HG03520 (cell line): ENCODE measurements at regions not wholly inside any gene's neighbourhood (a gene's known extent, or its start where the extent isn't known, plus 50 kb on each side); places are given as distances from the start of the nearest gene placed in this dataset.
"Not testable (repeated sequence)": the region's sequence is repeated elsewhere in the genome, so short reads cannot be mapped to it uniquely, and the experiment has no call there.

Source experiments
- ATAC-seq: cut with Tn5 transposase; IDR thresholded peaks from one replicate; pipeline ENCODE4 v1.9.1; 2021; ENCODE audit warnings: mild to moderate bottlenecking, moderate library complexity; ENCODE audit not compliant: unreplicated experiment

- no peak for ATAC-seq
These were observed 157.1 kb upstream of the GRK3 start for GRCh38 chr22:25407226-25407858.

- ATAC-seq: no peak
These were observed 156.6 kb upstream of the GRK3 start for GRCh38 chr22:25407859-25408229.

- no peak for ATAC-seq
These were observed 155.2 kb upstream of the GRK3 start for GRCh38 chr22:25409240-25409639.

- no peak for ATAC-seq
These were observed 153.6 kb upstream of the GRK3 start for GRCh38 chr22:25410849-25411248.

DNA sequence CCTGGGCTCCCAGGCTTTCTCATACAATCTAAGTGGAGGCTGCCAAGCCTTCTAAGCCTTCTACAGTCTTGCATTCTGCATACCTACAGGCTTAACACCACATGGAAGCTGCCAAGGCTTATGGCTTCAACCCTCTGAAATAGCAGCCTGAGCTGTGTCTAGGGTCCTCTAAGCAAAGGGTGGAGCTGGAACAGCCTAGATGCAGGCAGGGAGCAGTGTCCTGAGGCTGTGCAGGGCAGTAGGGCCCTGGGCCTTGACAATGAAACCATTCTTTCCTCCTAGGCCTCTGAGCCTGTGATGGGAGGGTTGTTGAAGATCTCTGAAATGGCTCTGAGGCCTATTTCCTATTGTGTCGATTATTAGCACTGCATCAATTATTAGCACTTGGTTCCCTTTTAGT, 150.9 kb upstream of the GRK3 start:
- no peak for ATAC-seq

DNA sequence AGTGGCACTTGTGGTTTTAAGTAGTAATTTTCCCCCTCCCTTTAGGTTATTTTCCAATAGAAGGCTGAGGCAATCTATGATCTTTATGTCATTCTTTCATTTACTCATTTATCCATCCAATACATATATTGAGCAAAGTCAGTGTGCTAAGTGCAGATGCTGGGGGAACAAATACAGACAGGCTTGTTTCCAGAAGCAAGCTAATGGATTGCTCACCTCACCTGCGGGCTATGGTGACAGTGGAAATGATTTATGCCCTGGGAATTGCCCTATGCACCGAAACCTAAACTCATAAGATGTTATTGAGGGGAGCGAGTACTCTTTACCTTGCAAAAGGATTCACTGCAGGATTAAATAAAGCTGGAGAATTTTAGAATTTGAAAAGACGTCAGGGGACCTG, 148.7 kb upstream of the GRK3 start:
- not testable (repeated sequence) for ATAC-seq

GRCh38 chr22:25417826-25418225, 146.6 kb upstream of the GRK3 start:
- ATAC-seq: not testable (repeated sequence)

GRCh38 chr22:25419247-25420113, 145.0 kb upstream of the GRK3 start:
- no peak for ATAC-seq

DNA sequence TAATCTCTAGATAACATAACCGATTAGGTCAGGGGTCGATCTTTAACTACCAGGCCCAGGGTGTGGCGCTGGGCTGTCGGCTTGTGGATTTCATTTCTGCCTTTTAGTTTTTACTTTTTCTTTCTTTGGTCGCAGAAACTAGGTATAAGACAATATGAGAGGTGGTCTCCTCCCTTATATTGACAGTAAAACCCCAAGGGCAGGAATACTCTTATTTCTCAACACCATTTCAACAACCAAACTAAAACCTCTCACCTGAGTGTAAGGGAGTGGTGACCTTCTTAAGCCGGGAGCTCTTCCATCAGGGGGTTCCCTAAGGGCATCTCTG, 144.4 kb upstream of the GRK3 start:
- ATAC-seq: not testable (repeated sequence)

DNA sequence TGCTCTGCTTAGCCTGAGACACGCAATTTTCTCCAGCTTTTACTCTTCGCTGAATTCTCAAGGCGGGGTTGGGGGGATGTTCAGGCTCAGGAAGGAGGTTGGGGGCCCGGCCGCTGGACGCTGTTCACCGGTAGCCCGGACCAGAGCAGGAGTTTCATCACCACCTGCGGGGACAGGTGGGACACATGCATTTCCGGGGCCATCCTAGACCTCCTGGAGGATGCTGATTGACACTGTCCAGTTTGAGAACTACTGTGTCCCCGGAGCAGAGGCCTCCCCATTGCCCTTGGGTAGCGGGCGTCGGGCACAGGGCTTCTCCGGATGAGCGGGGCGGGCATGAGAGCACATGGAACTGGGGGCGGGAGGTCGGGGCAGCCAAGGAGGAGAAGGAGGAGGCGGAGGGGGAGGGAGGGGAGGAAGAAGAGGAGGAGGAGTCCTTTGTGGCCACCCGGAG, 144.0 kb upstream of the GRK3 start:
- ATAC-seq: no peak

- ATAC-seq: no peak
These were observed 143.3 kb upstream of the GRK3 start for GRCh38 chr22:25420925-25421904.

GRCh38 chr22:25426530-25427308, 137.8 kb upstream of the GRK3 start:
- not testable (repeated sequence) for ATAC-seq

DNA sequence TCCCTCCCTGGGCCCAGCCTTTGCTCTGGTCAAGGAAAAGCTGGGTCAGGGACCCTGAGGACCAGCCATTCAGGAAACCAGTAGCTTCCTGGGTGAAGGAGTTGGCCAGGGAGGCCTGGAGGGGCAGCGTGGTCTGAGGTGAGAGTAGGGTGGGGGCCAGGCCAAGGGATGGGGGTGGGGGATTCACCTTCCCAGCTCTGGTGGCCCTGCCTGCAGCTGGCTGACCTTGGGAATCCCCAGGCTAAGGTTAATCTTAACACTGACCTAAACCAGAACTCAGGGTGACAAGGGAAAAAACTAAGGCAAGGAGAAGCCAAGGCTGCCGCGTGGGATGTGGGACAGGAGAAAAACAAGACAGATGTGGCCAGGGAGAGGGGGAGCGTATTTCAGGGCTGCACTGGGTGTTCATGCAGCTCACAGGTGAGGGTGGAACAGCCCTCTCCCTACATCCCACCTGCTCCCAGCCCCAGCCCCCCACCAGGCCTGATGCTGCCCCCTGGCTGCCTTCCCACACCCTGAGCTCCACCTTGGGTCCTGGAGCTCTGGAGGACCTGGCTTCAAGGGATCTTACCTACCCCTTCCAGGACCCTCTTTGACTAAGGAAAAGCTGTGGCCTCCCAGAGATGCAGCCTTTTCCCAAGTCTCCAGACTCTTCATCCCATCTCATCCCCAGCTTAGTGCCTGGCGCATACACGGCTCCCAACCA, 132.7 kb upstream of the GRK3 start:
- ATAC-seq: not testable (repeated sequence)

DNA sequence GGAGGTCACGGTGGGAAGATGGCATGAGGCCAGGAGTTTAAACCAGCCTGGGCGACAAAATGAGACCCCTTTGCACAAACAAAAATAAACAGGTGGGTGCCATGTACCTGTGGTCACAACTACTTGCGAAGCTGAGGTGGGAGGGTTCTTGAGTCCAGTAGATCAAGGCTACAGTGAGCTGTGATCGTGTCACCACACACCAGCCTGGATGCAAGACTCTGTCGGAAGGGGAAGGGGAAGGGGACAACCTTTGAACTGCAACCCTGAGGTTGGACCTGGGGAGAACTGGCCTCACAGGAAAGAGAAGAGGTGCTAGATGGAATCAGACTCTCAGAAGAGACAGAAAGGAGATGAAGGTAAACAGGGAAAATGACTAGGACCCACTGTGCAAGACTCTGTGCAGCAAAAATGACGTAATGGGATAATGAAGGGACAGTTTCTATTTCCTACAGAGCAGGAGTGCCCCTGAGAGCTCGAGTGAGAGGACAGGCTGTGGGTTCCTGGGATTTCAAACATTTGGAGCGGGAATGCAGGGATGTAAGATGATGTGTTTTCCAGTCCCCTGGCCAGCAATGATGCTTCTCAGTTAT, 131.0 kb upstream of the GRK3 start:
- not testable (repeated sequence) for ATAC-seq

DNA sequence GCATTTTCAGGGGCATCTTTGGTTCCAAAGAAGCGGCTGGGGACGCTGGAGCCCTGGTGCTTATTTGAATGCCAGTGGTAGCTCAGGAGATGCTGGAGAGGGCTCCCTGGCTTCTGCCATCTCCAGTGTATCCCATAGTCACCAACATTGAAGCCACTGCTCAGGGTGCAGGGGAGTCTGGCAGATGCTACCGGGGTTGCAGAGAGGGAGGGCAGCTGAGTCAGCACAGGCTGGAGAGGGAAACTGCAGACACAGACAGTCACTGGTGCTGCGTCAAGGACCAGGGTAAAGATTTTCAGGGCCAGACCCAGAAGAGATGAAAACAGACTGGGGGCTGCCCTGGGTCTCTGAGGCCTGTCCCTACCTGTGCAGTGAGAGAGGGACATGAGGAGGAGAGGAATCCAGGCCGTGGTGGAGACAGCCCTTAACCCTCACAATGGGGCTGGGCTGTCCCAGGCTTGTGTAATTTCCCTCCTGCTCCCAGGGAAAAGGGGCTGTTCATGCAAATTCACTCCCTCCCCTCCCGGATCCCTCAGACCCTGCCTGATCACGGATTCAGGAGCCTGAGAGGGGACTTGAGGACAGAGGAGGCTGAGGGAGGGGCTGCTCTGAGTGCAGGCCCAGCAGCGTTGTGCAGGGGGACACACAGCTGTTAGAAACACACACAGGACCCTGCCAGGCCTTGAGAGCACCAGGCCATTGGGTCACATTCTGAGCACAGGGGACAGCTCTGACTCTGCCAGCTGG, 126.9 kb upstream of the GRK3 start:
- ATAC-seq: no peak

DNA sequence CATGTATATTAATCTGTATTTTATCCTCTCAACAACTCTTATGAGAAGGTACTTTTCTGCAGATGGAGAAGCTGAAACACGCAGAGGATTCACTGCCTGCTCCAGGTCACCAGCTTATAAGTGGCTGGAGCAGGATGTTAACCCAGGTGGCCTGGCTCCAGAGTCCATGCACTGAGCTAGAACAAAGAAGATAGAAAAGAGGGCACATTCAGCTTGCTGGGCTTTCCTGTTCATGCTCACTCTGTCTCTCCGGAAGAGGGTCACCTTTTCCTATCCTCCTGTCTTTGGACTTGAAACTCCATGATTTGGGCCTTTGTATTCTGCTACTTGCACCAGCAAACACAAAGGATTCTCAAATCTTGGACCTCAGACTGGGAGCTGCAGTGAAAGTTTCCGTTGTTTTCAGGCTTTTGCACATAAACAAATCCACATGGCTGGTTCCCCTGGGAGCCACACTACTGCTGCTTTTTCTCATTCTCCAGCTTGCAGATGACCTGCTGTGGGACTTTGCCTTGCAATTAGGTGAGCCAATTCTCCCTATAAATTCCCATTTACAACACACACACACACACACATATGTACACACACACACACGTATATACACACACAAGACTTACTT, 117.3 kb upstream of the GRK3 start:
- ATAC-seq: no peak

GRCh38 chr22:25447686-25448434, 116.6 kb upstream of the GRK3 start:
- ATAC-seq: peak; percentile 80
